ENCODE measurements at regions not wholly inside any gene's neighbourhood (a gene's known extent, or its start where the extent isn't known, plus 50 kb on each side); places are given as distances from the start of the nearest gene placed in this dataset.
"Not testable (repeated sequence)": the region's sequence is repeated elsewhere in the genome, so short reads cannot be mapped to it uniquely, and the experiment has no call there.

DNA sequence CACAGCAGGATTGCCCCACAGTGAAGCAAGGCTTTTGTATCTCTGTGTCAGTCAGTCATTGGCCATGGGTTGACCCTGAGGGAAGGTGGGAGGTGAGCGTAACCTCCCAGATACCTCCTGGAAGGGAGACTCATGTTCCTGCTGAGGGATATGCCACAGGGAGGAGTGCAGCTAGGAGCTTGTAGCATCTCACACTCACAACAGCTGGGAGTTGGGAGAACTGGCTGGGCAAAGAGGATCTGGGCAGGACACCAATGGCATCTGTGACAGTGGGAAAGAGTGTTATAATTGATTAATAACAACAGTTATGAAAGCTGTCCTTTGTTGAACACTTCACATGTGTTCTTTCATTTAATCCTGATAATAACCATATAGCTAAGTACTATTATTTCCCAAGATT, 171.0 kb downstream of the TLE3 start:
- no peaks in the 10 kb centered on the region for H3K36me3 ChIP-seq (replicated peaks; ENCODE audit: insufficient read depth, low read length)
- no peaks in the 10 kb centered on the region for H3K9me2 ChIP-seq (replicated peaks; ENCODE audit: insufficient read depth, low read length)
- H3K4me3 ChIP-seq (ENCODE audit: low read length), result no peak overlapping the region
- no peak overlapping the region for H3K27ac ChIP-seq (ENCODE audit: low read length)
- no peak overlapping the region for H2AFZ ChIP-seq (ENCODE audit: low read length)
- TF ChIP-seq EZH2 (optimal IDR thresholded peaks at IDR 0.05; ENCODE audit: low read depth, low read length) (no peak), EZH2phosphoT487 (IDR thresholded peaks at IDR 0.05; ENCODE audit: low read length) (no peak)
- TF ChIP-seq, protein P1, sequence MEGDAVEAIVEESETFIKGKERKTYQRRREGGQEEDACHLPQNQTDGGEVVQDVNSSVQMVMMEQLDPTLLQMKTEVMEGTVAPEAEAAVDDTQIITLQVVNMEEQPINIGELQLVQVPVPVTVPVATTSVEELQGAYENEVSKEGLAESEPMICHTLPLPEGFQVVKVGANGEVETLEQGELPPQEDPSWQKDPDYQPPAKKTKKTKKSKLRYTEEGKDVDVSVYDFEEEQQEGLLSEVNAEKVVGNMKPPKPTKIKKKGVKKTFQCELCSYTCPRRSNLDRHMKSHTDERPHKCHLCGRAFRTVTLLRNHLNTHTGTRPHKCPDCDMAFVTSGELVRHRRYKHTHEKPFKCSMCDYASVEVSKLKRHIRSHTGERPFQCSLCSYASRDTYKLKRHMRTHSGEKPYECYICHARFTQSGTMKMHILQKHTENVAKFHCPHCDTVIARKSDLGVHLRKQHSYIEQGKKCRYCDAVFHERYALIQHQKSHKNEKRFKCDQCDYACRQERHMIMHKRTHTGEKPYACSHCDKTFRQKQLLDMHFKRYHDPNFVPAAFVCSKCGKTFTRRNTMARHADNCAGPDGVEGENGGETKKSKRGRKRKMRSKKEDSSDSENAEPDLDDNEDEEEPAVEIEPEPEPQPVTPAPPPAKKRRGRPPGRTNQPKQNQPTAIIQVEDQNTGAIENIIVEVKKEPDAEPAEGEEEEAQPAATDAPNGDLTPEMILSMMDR (IDR thresholded peaks at IDR 0.05; ENCODE audit: low read length), result no peak
- no peak for DNase-seq
- peaks cover 2% of the 10 kb centered on the region; the same call in 1 of the 2 replicates for H3K4me1 ChIP-seq (ENCODE audit: low read length)
- H3K9me3 ChIP-seq (replicated peaks; ENCODE audit: insufficient read depth, low read length), result no peaks in the 10 kb centered on the region
- no peaks in the 10 kb centered on the region for H3K27me3 ChIP-seq (replicated peaks; ENCODE audit: insufficient read depth, low read length)
- no peaks in the 10 kb centered on the region for H3F3A ChIP-seq (ENCODE audit: insufficient read depth, low read length)
- no peak overlapping the region for H3K4me2 ChIP-seq (ENCODE audit: low read depth, low read length)
- H3K79me2 ChIP-seq (ENCODE audit: low read length), result no peaks in the 10 kb centered on the region
- H3K9ac ChIP-seq (ENCODE audit: low read length), result no peak overlapping the region
- H4K20me1 ChIP-seq (ENCODE audit: insufficient read depth, low read length), result no peaks in the 10 kb centered on the region

DNA sequence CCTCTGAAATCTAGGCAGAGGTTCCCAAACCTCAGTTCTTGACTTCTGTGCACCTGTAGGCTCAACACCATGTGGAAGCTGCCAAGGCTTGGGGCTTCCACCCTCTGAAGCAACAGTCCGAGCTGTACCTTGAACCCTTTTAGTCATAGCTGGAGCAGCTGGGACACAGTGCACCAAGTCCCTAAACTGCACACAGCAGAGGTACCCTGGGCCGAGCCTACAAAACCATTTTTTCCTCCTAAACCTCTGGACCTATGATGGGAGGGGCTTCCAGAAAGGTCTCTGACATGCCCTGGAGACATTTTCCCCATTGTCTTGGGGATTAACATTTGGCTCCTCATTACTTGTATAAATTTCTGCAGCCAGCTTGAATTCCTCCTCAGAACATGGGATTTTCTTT, 168.8 kb downstream of the TLE3 start:
- H2AFZ ChIP-seq (ENCODE audit: low read length); H3K4me2 ChIP-seq (ENCODE audit: low read depth, low read length); DNase-seq; H3K36me3 ChIP-seq (replicated peaks; ENCODE audit: insufficient read depth, low read length); H3K27ac ChIP-seq (ENCODE audit: low read length); H4K20me1 ChIP-seq (ENCODE audit: insufficient read depth, low read length); H3K27me3 ChIP-seq (replicated peaks; ENCODE audit: insufficient read depth, low read length); H3K79me2 ChIP-seq (ENCODE audit: low read length); H3F3A ChIP-seq (ENCODE audit: insufficient read depth, low read length); H3K4me3 ChIP-seq (ENCODE audit: low read length); H3K9me3 ChIP-seq (replicated peaks; ENCODE audit: insufficient read depth, low read length); H3K9me2 ChIP-seq (replicated peaks; ENCODE audit: insufficient read depth, low read length); H3K9ac ChIP-seq (ENCODE audit: low read length); H3K4me1 ChIP-seq (ENCODE audit: low read length): not testable (repeated sequence)

DNA sequence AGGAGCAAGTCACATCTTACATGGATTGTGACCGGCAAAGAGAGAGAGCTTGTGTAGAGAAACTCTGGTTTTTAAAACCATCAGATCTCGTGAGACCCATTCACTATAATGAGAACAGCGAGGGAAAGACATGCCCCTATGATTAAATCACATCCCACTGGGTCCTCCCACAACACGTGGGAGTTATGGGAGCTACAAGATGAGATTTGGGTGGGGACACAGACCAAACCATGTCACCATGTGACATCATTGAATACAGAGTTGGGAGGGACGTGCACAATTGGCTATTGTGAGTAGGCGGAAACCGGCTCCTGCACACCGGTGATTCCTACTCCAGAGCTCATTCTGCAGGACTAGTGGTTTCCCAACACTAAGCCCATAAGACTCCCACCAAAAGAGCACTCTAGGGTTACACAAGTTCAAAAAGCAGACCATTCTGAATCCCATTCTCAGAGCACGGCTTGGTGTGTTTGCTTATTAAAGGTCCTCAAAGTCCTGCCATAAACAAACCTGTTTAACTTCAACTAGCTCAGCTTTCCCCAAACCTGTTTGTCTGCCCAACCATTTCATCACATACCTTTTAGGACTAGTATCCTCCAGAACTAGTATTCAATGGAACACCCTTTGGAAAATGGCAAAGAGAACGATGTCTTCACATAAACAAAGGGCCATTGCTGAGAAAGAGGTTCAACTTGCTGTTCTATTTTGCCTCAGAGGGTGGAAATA, 167.6 kb downstream of the TLE3 start:
- Histone ChIP-seq H3K4me3 (ENCODE audit: low read length) (no peak overlapping the region), H2AFZ (ENCODE audit: low read length) (no peak overlapping the region), H3K36me3 (replicated peaks; ENCODE audit: insufficient read depth, low read length) (no peaks in the 10 kb centered on the region), H3K4me2 (ENCODE audit: low read depth, low read length) (no peak overlapping the region), H3F3A (ENCODE audit: insufficient read depth, low read length) (no peaks in the 10 kb centered on the region), H3K9me3 (replicated peaks; ENCODE audit: insufficient read depth, low read length) (no peaks in the 10 kb centered on the region), H3K79me2 (ENCODE audit: low read length) (no peaks in the 10 kb centered on the region), H3K27me3 (replicated peaks; ENCODE audit: insufficient read depth, low read length) (no peaks in the 10 kb centered on the region), H3K4me1 (ENCODE audit: low read length) (no peaks in the 10 kb centered on the region), H3K27ac (ENCODE audit: low read length) (no peak overlapping the region), H4K20me1 (ENCODE audit: insufficient read depth, low read length) (no peaks in the 10 kb centered on the region), H3K9ac (ENCODE audit: low read length) (no peak overlapping the region), H3K9me2 (replicated peaks; ENCODE audit: insufficient read depth, low read length) (no peaks in the 10 kb centered on the region)
- TF ChIP-seq, protein P1 (IDR thresholded peaks at IDR 0.05; ENCODE audit: low read length), result no peak
- TF ChIP-seq EZH2 (optimal IDR thresholded peaks at IDR 0.05; ENCODE audit: low read depth, low read length), result no peak
- no peak for TF ChIP-seq EZH2phosphoT487 (IDR thresholded peaks at IDR 0.05; ENCODE audit: low read length)
- DNase-seq, result no peak

DNA sequence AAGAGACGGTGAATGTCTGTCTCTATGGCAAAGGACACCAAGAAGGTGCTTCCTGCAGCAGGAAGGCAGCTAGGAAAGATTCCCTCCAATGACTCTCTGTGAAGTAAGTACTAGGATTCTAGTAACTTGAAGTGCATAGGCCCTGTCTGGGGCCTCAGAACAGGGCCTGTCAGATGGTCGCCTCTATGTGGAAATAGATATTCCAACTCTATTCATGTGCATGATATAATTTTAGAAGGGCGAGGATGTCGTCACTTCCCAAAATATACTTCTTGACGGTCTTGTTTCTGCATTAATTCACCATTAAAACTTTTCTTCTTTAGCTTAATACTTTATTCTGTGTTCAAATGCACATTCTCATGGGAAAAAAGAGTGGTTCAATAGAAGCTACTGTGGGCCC, 167.0 kb downstream of the TLE3 start:
- no peaks in the 10 kb centered on the region for H3F3A ChIP-seq (ENCODE audit: insufficient read depth, low read length)
- H3K4me2 ChIP-seq (ENCODE audit: low read depth, low read length), result no peak overlapping the region
- no peaks in the 10 kb centered on the region for H3K79me2 ChIP-seq (ENCODE audit: low read length)
- H3K9me2 ChIP-seq (replicated peaks; ENCODE audit: insufficient read depth, low read length), result no peaks in the 10 kb centered on the region
- H3K27ac ChIP-seq (ENCODE audit: low read length), result no peak overlapping the region
- no peak for DNase-seq
- no peaks in the 10 kb centered on the region for H3K36me3 ChIP-seq (replicated peaks; ENCODE audit: insufficient read depth, low read length)
- no peaks in the 10 kb centered on the region for H3K27me3 ChIP-seq (replicated peaks; ENCODE audit: insufficient read depth, low read length)
- no peak overlapping the region for H3K4me3 ChIP-seq (ENCODE audit: low read length)
- H3K9me3 ChIP-seq (replicated peaks; ENCODE audit: insufficient read depth, low read length), result no peaks in the 10 kb centered on the region
- no peak overlapping the region for H3K9ac ChIP-seq (ENCODE audit: low read length)
- H3K4me1 ChIP-seq (ENCODE audit: low read length), result no peaks in the 10 kb centered on the region
- no peak overlapping the region for H2AFZ ChIP-seq (ENCODE audit: low read length)
- no peak for TF ChIP-seq EZH2phosphoT487 (IDR thresholded peaks at IDR 0.05; ENCODE audit: low read length)
- TF ChIP-seq, protein P1 (IDR thresholded peaks at IDR 0.05; ENCODE audit: low read length), result no peak
- TF ChIP-seq EZH2 (optimal IDR thresholded peaks at IDR 0.05; ENCODE audit: low read depth, low read length), result no peak
- H4K20me1 ChIP-seq (ENCODE audit: insufficient read depth, low read length), result no peaks in the 10 kb centered on the region

Data from MM.1S (cell line).